ENCODE measurements at regions not wholly inside any gene's neighbourhood (a gene's known extent, or its start where the extent isn't known, plus 50 kb on each side); places are given as distances from the start of the nearest gene placed in this dataset.

GRCh38 chr1:244318512-244318911 lies 133.2 kb downstream of the ADSS2 start:
- peaks cover 26% of the 10 kb centered on the region for H3K4me1 ChIP-seq (ENCODE audit: insufficient read depth, low read length)
- peaks cover 6% of the 10 kb centered on the region for H3F3A ChIP-seq (ENCODE audit: low read length, unreplicated experiment)
- H3K79me2 ChIP-seq (ENCODE audit: low read length) = no peaks in the 10 kb centered on the region
- TF ChIP-seq EZH2phosphoT487 (IDR thresholded peaks at IDR 0.05; ENCODE audit: borderline replicate concordance, low read length) (no peak), EZH2 (IDR thresholded peaks at IDR 0.05; ENCODE audit: low read length, unreplicated experiment) (no peak)
- ChIA-PET POLR2A (ENCODE audit: unreplicated experiment) (no interaction called here), CTCF (no interaction called here)
- no peak for DNase-seq
- no peaks in the 10 kb centered on the region for H3K9me3 ChIP-seq (ENCODE audit: low read length)
- no peaks in the 10 kb centered on the region for H3K9me2 ChIP-seq (replicated peaks; ENCODE audit: low read length)
- no peak overlapping the region for H3K4me2 ChIP-seq (ENCODE audit: low read length)
- no peak overlapping the region for H2AFZ ChIP-seq (ENCODE audit: low read length)
- H3K27me3 ChIP-seq (ENCODE audit: low read length) = no peaks in the 10 kb centered on the region
- no peak for ATAC-seq
- BruUV-seq (replicated peaks) = no TSS peak
- H3K9ac ChIP-seq (ENCODE audit: low read length) = no peak overlapping the region
- no peak overlapping the region for H3K4me3 ChIP-seq (ENCODE audit: low read length)
- intact Hi-C loops (cut with micrococcal nuclease) = no loop called here
- H3K27ac ChIP-seq (ENCODE audit: low read length) = no peak overlapping the region
- no peaks in the 10 kb centered on the region for H3K36me3 ChIP-seq (ENCODE audit: low read depth, low read length)
- no peaks in the 10 kb centered on the region for H4K20me1 ChIP-seq (ENCODE audit: low read length)

- ChIA-PET CTCF (no interaction called here), POLR2A (ENCODE audit: unreplicated experiment) (no interaction called here)
- no peaks in the 10 kb centered on the region for H3K27me3 ChIP-seq (ENCODE audit: low read length)
- intact Hi-C loops (cut with micrococcal nuclease) = no loop called here
- BruUV-seq (replicated peaks) = no TSS peak
- H2AFZ ChIP-seq (ENCODE audit: low read length) = peak overlapping the region; percentile 66
- H3K9me3 ChIP-seq (ENCODE audit: low read length) = no peaks in the 10 kb centered on the region
- TF ChIP-seq EZH2phosphoT487 (IDR thresholded peaks at IDR 0.05; ENCODE audit: borderline replicate concordance, low read length) = no peak
- TF ChIP-seq EZH2 (IDR thresholded peaks at IDR 0.05; ENCODE audit: low read length, unreplicated experiment) = no peak
- TF ChIP-seq CTCF (conservative IDR thresholded peaks at IDR 0.05; ENCODE audit: low read depth, low read length) = no peak
- H3K79me2 ChIP-seq (ENCODE audit: low read length) = no peaks in the 10 kb centered on the region
- peaks cover 6% of the 10 kb centered on the region for H3F3A ChIP-seq (ENCODE audit: low read length, unreplicated experiment)
- peaks cover 30% of the 10 kb centered on the region for H3K4me1 ChIP-seq (ENCODE audit: insufficient read depth, low read length)
- H3K9ac ChIP-seq (ENCODE audit: low read length) = no peak overlapping the region
- H3K4me2 ChIP-seq (ENCODE audit: low read length) = no peak overlapping the region; the same call in 1 of the 2 replicates
- H3K36me3 ChIP-seq (ENCODE audit: low read depth, low read length) = no peaks in the 10 kb centered on the region
- no peaks in the 10 kb centered on the region for H4K20me1 ChIP-seq (ENCODE audit: low read length)
- H3K9me2 ChIP-seq (replicated peaks; ENCODE audit: low read length) = no peaks in the 10 kb centered on the region
- DNase-seq = peak; percentile 69
- no peak overlapping the region for H3K4me3 ChIP-seq (ENCODE audit: low read length)
- H3K27ac ChIP-seq (ENCODE audit: low read length) = peak overlapping the region; percentile 37
- ATAC-seq = no peak
Measured at GRCh38 chr1:244319283-244320132, 132.2 kb downstream of the ADSS2 start.

- no peaks in the 10 kb centered on the region for H3K79me2 ChIP-seq (ENCODE audit: low read length)
- BruUV-seq (replicated peaks) = no TSS peak
- H3K27me3 ChIP-seq (ENCODE audit: low read length) = no peaks in the 10 kb centered on the region
- intact Hi-C loops (cut with micrococcal nuclease) = loop anchor here (2.0 kb wide), 1 partner anchor 71 kb away; no protein-coding TSS in a partner anchor
- peak overlapping the region; percentile 87 for H3K27ac ChIP-seq (ENCODE audit: low read length)
- ChIA-PET CTCF (no interaction called here), POLR2A (ENCODE audit: unreplicated experiment) (interaction anchor here (0.6 kb wide), 1 partner anchor 91 kb away, joined by 7 read pairs; no protein-coding TSS in a partner anchor)
- no peak for DNase-seq
- peak overlapping the region; percentile 79 for H3K4me2 ChIP-seq (ENCODE audit: low read length)
- H3K36me3 ChIP-seq (ENCODE audit: low read depth, low read length) = no peaks in the 10 kb centered on the region
- H3K9ac ChIP-seq (ENCODE audit: low read length) = peak overlapping the region; percentile 40
- H2AFZ ChIP-seq (ENCODE audit: low read length) = peak overlapping the region; percentile 63
- no peak for TF ChIP-seq CTCF (conservative IDR thresholded peaks at IDR 0.05; ENCODE audit: low read depth, low read length)
- no peak for TF ChIP-seq EZH2 (IDR thresholded peaks at IDR 0.05; ENCODE audit: low read length, unreplicated experiment)
- no peak for TF ChIP-seq EZH2phosphoT487 (IDR thresholded peaks at IDR 0.05; ENCODE audit: borderline replicate concordance, low read length)
- H3K9me2 ChIP-seq (replicated peaks; ENCODE audit: low read length) = no peaks in the 10 kb centered on the region
- peak overlapping the region; percentile 52 for H3K4me3 ChIP-seq (ENCODE audit: low read length)
- H3K9me3 ChIP-seq (ENCODE audit: low read length) = no peaks in the 10 kb centered on the region
- H4K20me1 ChIP-seq (ENCODE audit: low read length) = no peaks in the 10 kb centered on the region
- ATAC-seq = no peak
- H3K4me1 ChIP-seq (ENCODE audit: insufficient read depth, low read length) = peaks cover 38% of the 10 kb centered on the region
- H3F3A ChIP-seq (ENCODE audit: low read length, unreplicated experiment) = peaks cover 6% of the 10 kb centered on the region
Measured at GRCh38 chr1:244322181-244322580, 129.5 kb downstream of the ADSS2 start.

All from PC-3 (cell line).